ENCODE measurements at regions not wholly inside any gene's neighbourhood (a gene's known extent, or its start where the extent isn't known, plus 50 kb on each side); places are given as distances from the start of the nearest gene placed in this dataset.

- Histone ChIP-seq H3K27ac (no peak overlapping the region), H3K4me1 (no peaks in the 10 kb centered on the region), H3K4me3 (no peak overlapping the region), H3K27me3 (peaks cover 0 to 4% (median 0%) of the 10 kb centered on the region in 4 donors), H3K9me3 (no peaks in the 10 kb centered on the region), H3K36me3 (no peaks in the 10 kb centered on the region)
- intact Hi-C loops (cut with DNase I) = no loop called here
- no peak for TF ChIP-seq POLR2A (IDR thresholded peaks at IDR 0.05)
- TF ChIP-seq CTCF (IDR thresholded peaks at IDR 0.05) = no peak
- no peak for DNase-seq
- 21 to 34% methylated on average over 1 of the region's 1 CpG for WGBS, 2 donors
Observed at GRCh38 chr11:81059356-81059755, 1618.5 kb upstream of the TENM4 start.

GRCh38 chr11:81052344-81053158 lies 1611.7 kb upstream of the TENM4 start:
- TF ChIP-seq POLR2A (IDR thresholded peaks at IDR 0.05) (no peak), CTCF (IDR thresholded peaks at IDR 0.05) (no peak)
- H3K9me3 ChIP-seq = no peaks in the 10 kb centered on the region
- H3K36me3 ChIP-seq = no peaks in the 10 kb centered on the region
- no peak overlapping the region for H3K4me3 ChIP-seq
- 69 to 77% methylated on average over 3 of the region's 3 CpGs for WGBS, 2 donors
- no peak overlapping the region for H3K27ac ChIP-seq
- intact Hi-C loops (cut with DNase I) = no loop called here
- H3K27me3 ChIP-seq = no peaks in the 10 kb centered on the region
- no peaks in the 10 kb centered on the region for H3K4me1 ChIP-seq
- no peak for DNase-seq

- intact Hi-C loops (cut with DNase I) = no loop called here
- no peak for DNase-seq
Observed at GRCh38 chr11:81039916-81040524, 1599.2 kb upstream of the TENM4 start.

GRCh38 chr11:81036168-81036870 lies 1595.5 kb upstream of the TENM4 start:
- H3K4me3 ChIP-seq = no peak overlapping the region
- 83 to 89% methylated on average over 3 of the region's 3 CpGs for WGBS, 2 donors
- no peak overlapping the region for H3K27ac ChIP-seq
- intact Hi-C loops (cut with DNase I) = no loop called here
- DNase-seq = no peak
- peaks cover 0 to 16% (median 0%) of the 10 kb centered on the region in 3 donors for H3K9me3 ChIP-seq
- no peaks in the 10 kb centered on the region for H3K27me3 ChIP-seq
- no peaks in the 10 kb centered on the region for H3K4me1 ChIP-seq
- TF ChIP-seq POLR2A (IDR thresholded peaks at IDR 0.05) (no peak), CTCF (IDR thresholded peaks at IDR 0.05) (no peak)
- H3K36me3 ChIP-seq = no peaks in the 10 kb centered on the region

More at GRCh38 chr11:81039916-81040524, 1599.2 kb upstream of the TENM4 start:
- H3K27me3 ChIP-seq = no peaks in the 10 kb centered on the region
- H3K27ac ChIP-seq = no peak overlapping the region
- H3K4me1 ChIP-seq = no peaks in the 10 kb centered on the region
- no peak overlapping the region for H3K4me3 ChIP-seq
- 45 to 47% methylated on average over 2 of the region's 2 CpGs for WGBS, 2 donors
- peaks cover 0 to 15% (median 0%) of the 10 kb centered on the region in 3 donors for H3K9me3 ChIP-seq
- TF ChIP-seq CTCF (IDR thresholded peaks at IDR 0.05) = no peak
- no peak for TF ChIP-seq POLR2A (IDR thresholded peaks at IDR 0.05)
- H3K36me3 ChIP-seq = no peaks in the 10 kb centered on the region
